Glomerular endothelial cell (primary cell): ENCODE measurements at regions not wholly inside any gene's neighbourhood (a gene's known extent, or its start where the extent isn't known, plus 50 kb on each side); places are given as distances from the start of the nearest gene placed in this dataset.
"Not testable (repeated sequence)": the region's sequence is repeated elsewhere in the genome, so short reads cannot be mapped to it uniquely, and the experiment has no call there.

Experiments
- DNase-seq: peaks from one replicate; pipeline ENCODE4 v3.0.0-alpha.2; 2011; ENCODE audit warnings: low read depth, low spot score; ENCODE audit errors: extremely low read depth

DNA sequence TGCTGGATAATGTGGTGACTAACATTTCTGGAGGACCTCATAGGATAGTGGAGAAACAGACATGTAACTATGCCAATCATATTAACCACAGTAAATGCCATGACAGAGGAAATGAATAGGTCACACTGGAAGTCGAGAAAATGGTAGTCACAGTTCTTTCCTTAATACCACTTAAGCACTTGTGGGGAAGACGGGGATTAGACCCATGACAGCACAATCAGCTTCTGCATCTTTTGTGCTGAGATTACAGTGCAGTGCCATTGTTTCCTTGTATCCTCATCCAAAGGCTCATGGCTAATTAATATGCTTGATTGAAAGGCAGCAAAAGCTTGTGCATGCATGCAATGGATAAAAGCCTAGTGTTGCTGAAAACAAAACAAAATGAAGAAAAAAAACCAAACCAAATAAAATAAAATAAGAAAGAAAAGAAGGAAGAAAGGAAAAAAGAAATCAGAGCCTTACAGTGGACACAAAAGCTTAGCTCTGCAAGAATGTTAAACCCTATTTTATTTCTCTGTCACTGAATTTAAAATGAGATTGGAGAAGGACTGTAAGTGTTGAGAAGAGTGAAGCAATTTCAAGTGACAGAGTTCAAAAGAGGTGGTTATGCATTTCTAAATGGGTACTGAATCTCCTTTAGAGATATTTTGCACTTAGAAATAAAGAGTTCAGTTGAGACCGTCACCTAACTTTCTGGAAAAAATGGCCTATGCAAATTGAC lies 1011.9 kb downstream of the CDH8 start:
- no peak for DNase-seq

- no peak for DNase-seq
Measured at GRCh38 chr16:61014869-61015268, 1021.4 kb downstream of the CDH8 start.

- no peak for DNase-seq
Measured at GRCh38 chr16:61007694-61008093, 1028.5 kb downstream of the CDH8 start.

- no peak for DNase-seq
Measured at GRCh38 chr16:61005952-61006351, 1030.3 kb downstream of the CDH8 start.

DNA sequence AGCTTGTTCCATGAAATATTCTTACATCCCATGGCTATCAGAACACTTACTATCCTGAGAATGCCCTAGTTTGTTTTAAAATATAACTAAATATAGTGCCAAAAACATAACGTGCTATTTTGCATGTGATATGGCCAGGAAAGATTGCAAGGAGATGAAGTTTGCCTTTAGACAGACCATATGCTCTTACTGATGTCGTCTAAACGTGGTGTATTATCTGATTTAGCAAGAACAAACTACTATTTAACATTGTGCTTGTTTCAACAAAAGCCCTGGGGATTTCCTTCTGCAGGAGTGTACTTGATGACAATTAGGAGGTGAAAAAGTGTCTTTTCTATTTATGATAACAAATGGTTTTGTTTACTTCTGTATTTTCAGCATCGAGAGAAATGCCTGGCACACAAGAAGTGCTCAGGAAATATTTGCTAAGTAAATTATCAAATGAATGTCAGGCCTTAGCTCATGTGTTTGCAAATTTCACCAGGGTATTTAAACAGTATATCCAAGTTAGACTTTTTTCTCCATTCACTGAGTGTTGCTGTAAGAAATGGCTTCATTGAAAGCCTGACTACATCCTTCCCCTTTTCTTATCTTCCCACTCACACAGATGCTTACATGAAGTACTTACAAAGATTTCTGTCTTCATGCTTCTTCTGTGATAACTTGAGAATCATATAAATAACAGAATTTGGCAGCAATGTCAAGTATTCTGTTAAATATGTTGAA lies 1033.6 kb downstream of the CDH8 start:
- DNase-seq = no peak

GRCh38 chr16:60991886-60992285 lies 1044.4 kb downstream of the CDH8 start:
- no peak for DNase-seq

DNA sequence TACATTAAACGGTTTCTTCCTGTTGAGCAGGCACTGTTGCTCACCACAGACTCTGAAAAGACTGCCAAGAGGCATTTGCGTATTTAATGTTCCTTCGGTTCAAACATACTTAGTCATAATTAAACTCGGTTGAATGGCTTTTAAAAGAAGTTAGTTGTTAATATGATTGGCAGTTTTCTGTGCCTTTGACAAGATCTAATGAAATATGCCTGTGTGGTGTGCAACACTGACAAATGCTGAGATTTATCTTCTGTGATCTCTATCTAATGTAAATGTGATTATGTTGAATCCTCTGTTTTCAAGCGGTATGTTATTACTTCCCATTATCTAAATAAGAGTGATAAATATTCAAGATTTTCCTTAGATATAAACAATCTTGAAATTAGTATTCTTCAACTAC lies 1046.6 kb downstream of the CDH8 start:
- no peak for DNase-seq

DNA sequence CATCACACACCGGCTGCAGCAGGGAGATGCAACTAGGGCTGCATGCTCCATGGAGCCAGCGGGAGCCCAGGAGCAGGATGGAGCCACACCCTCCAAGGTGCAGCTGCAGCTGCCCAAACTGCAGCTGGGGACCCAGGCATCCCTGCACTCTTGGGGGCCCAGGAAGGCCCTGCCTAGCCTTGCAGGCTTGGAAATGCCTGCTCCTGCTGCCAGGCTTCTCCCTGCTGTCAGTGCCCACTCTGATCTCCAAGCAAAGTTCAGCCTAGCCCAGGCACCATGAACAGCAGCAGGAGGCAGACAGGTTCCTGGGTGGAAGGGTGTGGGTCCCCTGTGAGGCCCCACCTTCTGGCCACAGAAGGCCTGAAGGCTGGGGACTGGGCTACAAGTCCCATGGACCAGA lies 1057.1 kb downstream of the CDH8 start:
- no peak for DNase-seq

DNA sequence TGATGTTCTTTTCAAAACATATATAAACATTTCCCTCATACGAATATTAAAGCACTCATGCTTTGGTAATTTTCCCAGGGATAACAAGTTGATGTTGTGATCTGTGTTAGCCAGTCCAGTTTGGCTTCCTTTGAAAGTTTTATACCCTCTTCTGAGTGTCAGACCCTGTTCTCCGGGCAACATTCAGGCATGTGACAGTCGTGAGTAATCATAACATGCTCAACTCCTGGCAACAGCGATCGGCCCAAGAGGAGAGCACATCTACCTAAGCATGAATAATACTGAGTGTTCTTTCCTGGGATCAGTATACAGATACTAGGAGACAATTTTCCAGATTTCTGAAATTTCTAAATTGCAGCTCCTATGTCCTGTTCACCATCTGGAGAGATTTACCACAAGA lies 1086.4 kb downstream of the CDH8 start:
- DNase-seq = no peak

GRCh38 chr16:60945225-60945624 lies 1091.0 kb downstream of the CDH8 start:
- DNase-seq = no peak

- not testable (repeated sequence) for DNase-seq
Measured at GRCh38 chr16:60936189-60936588, 1100.0 kb downstream of the CDH8 start.

DNA sequence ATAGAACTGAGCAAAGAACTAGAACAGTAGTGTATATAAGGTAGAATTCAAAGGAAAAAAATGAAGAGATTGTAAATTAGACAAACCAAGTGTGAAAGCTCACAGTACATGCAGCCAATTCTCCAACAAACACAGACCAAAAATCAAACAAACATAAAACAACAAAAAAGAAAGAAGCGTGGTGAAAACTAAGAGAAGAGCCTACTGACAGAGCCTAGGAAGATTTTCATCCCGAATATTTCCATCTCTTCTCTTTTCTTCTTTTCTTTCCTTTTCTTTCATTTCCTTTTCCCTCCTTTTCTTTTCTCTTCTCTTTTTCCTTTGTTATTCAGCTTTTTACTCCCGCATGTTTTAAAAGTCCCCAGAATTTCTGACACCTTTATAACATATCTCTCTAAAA lies 1103.6 kb downstream of the CDH8 start:
- DNase-seq = no peak

GRCh38 chr16:60930291-60930690 lies 1105.9 kb downstream of the CDH8 start:
- no peak for DNase-seq

DNA sequence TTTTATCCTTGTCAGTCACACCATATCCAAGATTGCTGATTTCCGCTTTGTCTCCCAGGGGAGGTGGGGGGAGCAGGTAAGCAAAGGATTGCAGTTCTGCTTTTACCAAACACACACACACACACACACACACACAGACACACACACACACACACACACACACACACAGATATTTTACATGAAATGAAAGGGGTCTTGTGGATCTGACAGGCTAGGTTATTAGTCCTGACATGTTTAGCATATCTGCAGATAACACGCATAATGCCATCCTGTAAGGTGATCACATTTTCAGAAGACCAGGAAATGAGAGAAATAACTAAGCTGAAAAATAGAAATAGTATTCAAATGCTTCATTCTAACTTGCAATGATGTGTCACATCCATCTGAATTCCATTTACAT lies 1113.3 kb downstream of the CDH8 start:
- DNase-seq = no peak

DNA sequence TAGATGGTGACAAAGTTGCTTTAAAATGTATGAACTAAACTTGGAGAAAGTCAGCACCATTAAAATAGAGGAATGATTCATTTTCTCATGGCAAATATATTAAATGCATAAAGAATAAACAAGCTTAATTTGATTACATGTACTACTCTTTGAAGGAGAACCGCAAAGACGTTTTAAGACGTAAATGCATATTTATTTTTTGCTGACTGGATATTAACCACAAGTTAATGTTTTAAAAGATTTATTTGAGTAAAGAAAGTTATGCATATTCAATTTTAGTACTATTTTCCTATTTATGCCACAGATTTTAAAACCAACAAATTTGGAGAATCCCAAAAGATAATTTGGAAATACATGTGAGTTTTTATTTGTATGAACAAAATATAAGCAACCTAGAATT lies 1121.9 kb downstream of the CDH8 start:
- no peak for DNase-seq

- DNase-seq = no peak
Measured at GRCh38 chr16:60907645-60908044, 1128.6 kb downstream of the CDH8 start.

DNA sequence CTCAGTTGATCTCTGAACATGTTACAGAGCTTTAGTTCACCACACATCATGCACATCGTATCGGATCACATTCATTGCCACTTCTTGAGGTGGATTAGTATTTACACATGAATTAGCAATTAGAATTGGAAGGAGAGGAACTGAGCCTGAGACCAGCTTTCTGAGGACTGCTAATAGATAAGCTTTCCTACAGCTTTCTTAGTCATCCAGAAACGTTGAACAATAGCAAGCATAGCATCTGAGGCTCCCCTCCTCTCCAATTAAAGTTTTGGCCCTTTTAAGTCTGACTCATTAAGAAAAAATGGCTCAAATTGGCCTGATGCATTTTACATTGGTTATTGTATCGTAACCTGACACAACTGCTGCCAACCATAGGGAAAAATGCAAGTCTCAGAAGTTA lies 1130.4 kb downstream of the CDH8 start:
- DNase-seq = no peak

DNA sequence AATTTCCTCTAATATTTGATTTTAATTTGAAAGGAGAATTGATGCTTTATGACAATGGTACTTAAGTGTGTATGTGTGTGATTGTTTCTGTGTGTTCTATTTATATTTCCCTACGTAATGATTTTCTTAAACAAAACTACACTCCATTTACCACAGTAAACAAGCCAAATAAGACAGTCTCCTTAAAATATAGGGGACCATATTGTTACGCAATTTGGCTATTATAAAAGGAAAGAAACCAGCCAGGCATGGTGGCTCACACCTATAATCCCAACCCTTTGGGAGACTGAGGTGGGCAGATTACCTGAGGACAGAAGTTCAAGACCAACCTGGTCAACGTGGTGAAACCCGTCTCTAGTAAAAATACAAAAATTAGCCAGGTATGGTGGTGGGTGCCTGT lies 1134.1 kb downstream of the CDH8 start:
- no peak for DNase-seq

DNA sequence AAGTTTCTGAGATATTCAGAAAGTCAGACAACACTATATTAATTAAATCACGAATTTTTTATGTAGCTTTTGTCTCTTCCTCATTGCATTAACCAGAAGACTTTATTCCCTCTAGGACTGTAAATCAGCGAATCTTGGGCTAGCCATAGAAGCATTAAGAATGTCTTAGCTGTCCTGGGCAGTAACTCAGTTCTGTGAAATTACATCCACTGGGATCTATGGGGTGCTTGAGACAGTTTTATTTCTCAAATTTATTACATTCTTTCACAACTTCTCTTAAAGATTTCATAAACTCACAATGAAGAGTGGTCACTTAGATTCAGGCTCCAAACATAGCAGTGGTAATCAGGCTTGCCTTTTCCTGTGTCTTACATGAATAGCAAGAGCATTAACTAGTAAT lies 1153.4 kb downstream of the CDH8 start:
- no peak for DNase-seq

DNA sequence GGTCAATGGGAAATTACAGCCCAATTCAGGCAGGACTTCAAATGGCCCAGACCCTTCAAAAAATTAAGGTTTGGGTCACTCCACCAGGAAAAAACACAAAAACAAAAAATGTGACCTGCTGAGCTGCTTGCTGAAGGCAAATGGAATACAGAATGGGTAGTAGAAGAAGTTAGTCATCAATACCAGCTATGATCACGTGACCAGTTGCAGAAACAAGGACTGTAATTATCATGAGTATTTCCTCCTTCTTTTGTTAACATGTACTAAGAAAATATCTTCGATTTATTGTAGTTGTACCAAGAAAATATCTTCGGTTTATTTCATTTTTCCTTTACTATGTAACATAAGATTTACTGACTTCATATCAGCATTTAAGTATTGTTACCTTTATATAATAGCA lies 1183.6 kb downstream of the CDH8 start:
- no peak for DNase-seq

DNA sequence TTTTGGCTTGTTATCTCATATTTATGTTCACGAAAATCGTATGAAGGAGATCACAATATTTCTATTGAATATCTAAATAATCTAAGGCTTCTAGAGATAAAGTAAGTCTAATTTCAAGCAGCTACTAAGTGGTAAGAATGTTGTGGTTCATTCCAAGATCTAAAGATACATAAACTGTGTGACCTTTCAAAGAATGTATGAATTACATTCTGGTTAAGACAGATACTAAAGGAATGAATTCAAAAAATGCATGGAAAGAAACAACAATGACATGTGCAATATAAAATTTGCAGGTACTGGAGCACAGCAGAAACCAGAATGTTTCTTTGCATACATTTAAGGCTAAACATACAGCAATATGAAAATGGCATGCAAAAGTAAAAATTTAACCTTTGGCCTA lies 1214.6 kb downstream of the CDH8 start:
- DNase-seq = no peak

- no peak for DNase-seq
Measured at GRCh38 chr16:60820361-60820760, 1215.9 kb downstream of the CDH8 start.

GRCh38 chr16:60818465-60818864 lies 1217.8 kb downstream of the CDH8 start:
- no peak for DNase-seq
